K562 (cell line): ENCODE measurements at regions not wholly inside any gene's neighbourhood (a gene's known extent, or its start where the extent isn't known, plus 50 kb on each side); places are given as distances from the start of the nearest gene placed in this dataset.

ENCODE experiments used
- ATAC-seq: fragments of 200-7000 bp; cut with Tn5 transposase; 3 replicates; pipeline ENCODE4 v1.9.1; 2020; ENCODE audit warnings: moderate library complexity
- BruUV-seq: library from RNA; stranded (reverse); fragments of 400-500 nt; replicated peaks from 2 replicates; lab custom pipeline; 2021; lab: Mats Ljungman, UMichigan
- CTCF ChIA-PET: fragments of 300-600 bp; formaldehyde crosslinking; extraction: SDS; loops from one replicate; lab custom pipeline; 2021; ENCODE audit warnings: low intra/inter-chr PET ratio; lab: Yijun Ruan, JAX
- POLR2A ChIA-PET: fragments of 300-600, 350-650 bp; sonication (Branson Sonifier 250); formaldehyde crosslinking; extraction: SDS; loops from one replicate; lab custom pipeline; 2021; ENCODE audit warnings: antibody characterized with exemption, inconsistent platforms; lab: Yijun Ruan, JAX
- DNase-seq, 4 experiments: peaks; one replicate each; pipeline versions ENCODE4 v3.0.0 to v3.0.0-alpha.2; 2011 to 2018; ENCODE audit warnings: low spot score in 3 of 4, mixed read lengths in 3 of 4; ENCODE audit errors: extremely low read depth in 1 of 4
- FAIRE-seq: peaks from 2 replicates; lab custom pipeline; 2011; peaks lifted over from hg19 to GRCh38; lab: Jason Lieb, UNC
- H2AFZ ChIP-seq: 2 replicates; pipeline ENCODE4 v1.6.0; 2011; ENCODE audit warnings: low read depth, low read length, control low read depth, inconsistent platforms
- H3K27ac ChIP-seq: fragments of 200-600 bp; 3 replicates; pipeline ENCODE4 v1.8.0; 2011; ENCODE audit warnings: low read depth, mild to moderate bottlenecking, control low read depth, inconsistent platforms, low read length, moderate library complexity, mixed read lengths; ENCODE audit errors: extremely low read depth
- H3K27me3 ChIP-seq, 2 experiments: fragments of 300-600 bp in 1 of 2; 2 replicates in 1 of 2; 3 replicates in 1 of 2; pipeline versions ENCODE4 v1.6.0 to v1.8.0; 2011; ENCODE audit warnings: inconsistent platforms in 2 of 2, low read length in 2 of 2, mild to moderate bottlenecking in 1 of 2, mixed read lengths in 1 of 2, moderate library complexity in 1 of 2; ENCODE audit not compliant: control insufficient read depth in 2 of 2, insufficient read depth in 2 of 2
- H3K36me3 ChIP-seq: fragments of 300-600 bp; 3 replicates; pipeline ENCODE4 v1.8.0; 2011; ENCODE audit warnings: mild to moderate bottlenecking, low read length, inconsistent platforms; ENCODE audit not compliant: control insufficient read depth, insufficient read depth
- H3K4me1 ChIP-seq, 2 experiments: fragments of 200-600 bp in 1 of 2; replicated peaks in 1 of 2; 2 replicates in 1 of 2; 3 replicates in 1 of 2; pipeline versions ENCODE4 v1.5.1 to v1.8.0; 2011; ENCODE audit warnings: inconsistent platforms in 2 of 2, low read length in 2 of 2, mild to moderate bottlenecking in 1 of 2, mixed read lengths in 1 of 2, moderate library complexity in 1 of 2; ENCODE audit not compliant: control insufficient read depth in 2 of 2, insufficient read depth in 2 of 2
- H3K4me2 ChIP-seq: 2 replicates; pipeline ENCODE4 v1.6.1; 2011; ENCODE audit warnings: low read length, control low read depth, inconsistent platforms, mixed read lengths; ENCODE audit not compliant: insufficient read depth
- H3K4me3 ChIP-seq: fragments of 200-600 bp; sonication (generic), shearing (Covaris generic); 2 replicates; pipeline ENCODE4 v1.5.1; 2016; ENCODE audit warnings: control low read depth, inconsistent platforms
- H3K79me2 ChIP-seq: fragments of 200-600 bp; 3 replicates; pipeline ENCODE4 v1.8.0; 2011; ENCODE audit warnings: low read length, inconsistent platforms; ENCODE audit not compliant: control insufficient read depth, insufficient read depth
- H3K9ac ChIP-seq, 2 experiments: 2 replicates each; pipeline versions ENCODE4 v1.6.0 to v1.6.1; 2011; ENCODE audit warnings: low read depth in 2 of 2, low read length in 2 of 2, control low read depth in 1 of 2, inconsistent platforms in 1 of 2, mild to moderate bottlenecking in 1 of 2, mixed read lengths in 1 of 2; ENCODE audit not compliant: insufficient read depth in 1 of 2
- H3K9me1 ChIP-seq: one replicate; pipeline ENCODE4 v1.6.0; 2011; ENCODE audit warnings: inconsistent platforms, mild to moderate bottlenecking, low read length, moderate library complexity; ENCODE audit not compliant: control insufficient read depth, insufficient read depth
- H3K9me3 ChIP-seq: replicated peaks from 2 replicates; pipeline ENCODE4 v1.5.1; 2011; ENCODE audit warnings: low read depth, low read length, inconsistent platforms; ENCODE audit not compliant: control insufficient read depth, insufficient read depth
- H4K20me1 ChIP-seq: replicated peaks from 2 replicates; pipeline ENCODE4 v1.6.1; 2011; ENCODE audit warnings: low read length, inconsistent platforms, mixed read lengths; ENCODE audit not compliant: control insufficient read depth, insufficient read depth
- BDP1 ChIP-seq: IDR thresholded peaks from 3 replicates; pipeline ENCODE4 v1.6.1; 2011; ENCODE audit not compliant: insufficient read length, insufficient read depth
- CC2D1A ChIP-seq: fragments of 450-650 bp; IDR thresholded peaks from 2 replicates; pipeline ENCODE4 v1.6.1; 2017; ENCODE audit warnings: mild to moderate bottlenecking
- CTBP1 ChIP-seq: fragments of 450-650 bp; IDR thresholded peaks from 2 replicates; pipeline ENCODE4 v1.6.1; 2016; ENCODE audit warnings: borderline replicate concordance
- FOSL1 ChIP-seq: fragments of 200-800 bp; sonication (Bioruptor generic); conservative IDR thresholded peaks from 2 replicates; pipeline ENCODE4 v1.6.1; 2016; ENCODE audit warnings: missing genetic modification characterization, missing compliant biosample characterization
- GATA2 ChIP-seq: sonication (generic); formaldehyde crosslinking; IDR thresholded peaks from 2 replicates; pipeline ENCODE4 v1.4.0; 2020; ENCODE audit warnings: mild to moderate bottlenecking, missing genetic modification reagents
- JUN ChIP-seq, 2 experiments: sonication (generic) in 1 of 2; formaldehyde crosslinking in 1 of 2; IDR thresholded peaks; 2 replicates each; pipeline versions ENCODE4 v1.6.1 to v1.8.0; 2012 to 2022; ENCODE audit warnings: borderline replicate concordance in 2 of 2, mild to moderate bottlenecking in 2 of 2, improper control_type of control experiment in 1 of 2, low read depth in 1 of 2, low read length in 1 of 2, missing genetic modification reagents in 1 of 2
- MCM2 ChIP-seq: fragments of 450-650 bp; IDR thresholded peaks from 2 replicates; pipeline ENCODE4 v1.6.1; 2017; ENCODE audit warnings: low read depth, mild to moderate bottlenecking
- MED1 ChIP-seq: sonication (generic); formaldehyde crosslinking; IDR thresholded peaks from 2 replicates; pipeline ENCODE4 v1.8.1; 2023; ENCODE audit warnings: missing genetic modification reagents, borderline replicate concordance
- NFIX ChIP-seq: fragments of 250-450 bp; sonication (Bioruptor Pico); IDR thresholded peaks from 2 replicates; pipeline ENCODE4 v1.4.0; 2020; ENCODE audit warnings: low read depth, mild to moderate bottlenecking, moderate library complexity
- NRF1 ChIP-seq, 2 experiments: fragments of 450-650 bp; IDR thresholded peaks in 1 of 2; conservative IDR thresholded peaks in 1 of 2; 2 replicates each; pipeline ENCODE4 v1.6.1; 2014; ENCODE audit warnings: mild to moderate bottlenecking in 2 of 2
- POLR2A ChIP-seq: fragments of 450-650 bp; conservative IDR thresholded peaks from 2 replicates; pipeline ENCODE4 v1.6.1; 2016
- POLR2G ChIP-seq: fragments of 200-400 bp; formaldehyde crosslinking; IDR thresholded peaks from 2 replicates; pipeline ENCODE4 v1.6.1; 2017; ENCODE audit warnings: low read depth, mild to moderate bottlenecking, antibody characterized with exemption, low read length, moderate library complexity
- PRPF4 ChIP-seq: fragments of 200-400 bp; formaldehyde crosslinking; IDR thresholded peaks from one replicate; pipeline ENCODE4 v1.6.1; 2017; ENCODE audit warnings: low read length, low read depth, mild to moderate bottlenecking; ENCODE audit not compliant: insufficient read depth, poor library complexity, severe bottlenecking
- TBP ChIP-seq: optimal IDR thresholded peaks from 2 replicates; pipeline ENCODE3; 2011; ENCODE audit warnings: low read depth, low read length, improper control_type of control experiment
- TEAD1 ChIP-seq, 2 experiments: fragments of 450-650 bp in 1 of 2; sonication (generic) in 1 of 2; formaldehyde crosslinking; IDR thresholded peaks; 2 replicates each; pipeline versions ENCODE4 v1.4.0 to v1.8.0; 2020 to 2022; ENCODE audit warnings: mild to moderate bottlenecking in 2 of 2, missing genetic modification reagents in 1 of 2
- TRIM28 ChIP-seq: fragments of 450-650 bp; IDR thresholded peaks from 2 replicates; pipeline ENCODE4 v1.6.1; 2017
- YY1 ChIP-seq, 3 experiments: IDR thresholded peaks; 2 replicates each; pipeline ENCODE4 v1.6.1; 2011; ENCODE audit warnings: low read length in 2 of 3, mild to moderate bottlenecking in 2 of 3, moderate library complexity in 2 of 3, borderline replicate concordance in 1 of 3, control low read depth in 1 of 3, low read depth in 1 of 3; ENCODE audit not compliant: insufficient read depth in 3 of 3, insufficient replicate concordance in 2 of 3, control insufficient read depth in 1 of 3, insufficient read length in 1 of 3; ENCODE audit errors: extremely low read depth in 1 of 3
- ZFP1 ChIP-seq: fragments of 450-650 bp; formaldehyde crosslinking; IDR thresholded peaks from 2 replicates; pipeline ENCODE4 v1.4.0; 2020; ENCODE audit warnings: mild to moderate bottlenecking, mixed read lengths
- ZNF263 ChIP-seq: sonication (generic); formaldehyde crosslinking; IDR thresholded peaks from 2 replicates; pipeline ENCODE4 v1.8.0; 2022; ENCODE audit warnings: mild to moderate bottlenecking, missing genetic modification reagents, borderline replicate concordance
- ZNF395 ChIP-seq: fragments of 200-800 bp; sonication (Bioruptor generic); IDR thresholded peaks from 2 replicates; pipeline ENCODE4 v1.6.1; 2017; ENCODE audit warnings: missing genetic modification characterization, missing compliant biosample characterization
- ZNF695 ChIP-seq: fragments of 450-650 bp; formaldehyde crosslinking; IDR thresholded peaks from 2 replicates; pipeline ENCODE4 v1.4.0; 2020; ENCODE audit warnings: mild to moderate bottlenecking, moderate library complexity
- WGBS: fragments of 100-300 bp; shearing (Covaris generic); methylation state at CpG from one replicate; pipeline ENCODE4 v1.1.6; 2016; ENCODE audit warnings: low coverage, mixed read lengths; ENCODE audit not compliant: insufficient coverage; ENCODE audit errors: missing lambda C conversion rate; 5-methylcytosine and 5-hydroxymethylcytosine counted together
- in situ Hi-C: fragments of 300-500 bp; cut with MboI; formaldehyde crosslinking; loops from 4 replicates; pipeline ENCODE4 v1.15.0; 2018; ENCODE audit warnings: inconsistent platforms, mixed read lengths
- intact Hi-C: fragments of 100-400 bp; cut with micrococcal nuclease; formaldehyde crosslinking; loops from 2 replicates; pipeline ENCODE4 v1.14.2; 2022
- TF ChIP-seq, protein P1 (sequence below): sonication (generic); formaldehyde crosslinking; IDR thresholded peaks from 2 replicates; pipeline ENCODE4 v1.8.0; 2022; ENCODE audit warnings: mild to moderate bottlenecking, low read depth, missing genetic modification reagents

DNA sequence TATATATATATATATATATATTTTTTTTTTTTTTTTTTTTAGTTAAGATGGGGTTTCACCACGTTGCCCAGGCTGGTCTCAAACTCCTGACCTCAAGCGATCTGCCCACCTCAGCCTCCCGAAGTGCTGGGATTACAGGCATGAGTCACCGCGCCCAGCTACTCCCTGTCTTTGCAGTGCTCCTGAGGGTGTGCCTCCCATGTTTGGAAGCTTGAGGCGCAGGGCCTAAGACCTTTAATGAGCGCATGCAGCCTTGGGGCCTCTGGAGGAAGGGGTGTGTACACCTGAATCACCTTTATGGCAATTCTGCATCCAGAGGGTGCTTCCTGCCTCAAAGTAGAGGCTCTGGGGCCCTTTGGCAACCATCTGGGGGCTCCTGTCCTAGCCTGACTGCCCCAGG lies 219.4 kb upstream of the CIBAR2 start:
- H3K4me3 ChIP-seq, result no peak overlapping the region
- H3K9ac ChIP-seq, result peak overlapping the region in 1 of 2 experiments; percentile 67; a peak in 1 of 4 replicates
- H3K4me2 ChIP-seq, result no peak overlapping the region
- no peaks in the 10 kb centered on the region for H3K9me1 ChIP-seq
- H3K27me3 ChIP-seq, result no peaks in the 10 kb centered on the region
- H4K20me1 ChIP-seq, result no peaks in the 10 kb centered on the region
- in situ Hi-C loops, result no loop called here
- DNase-seq (peak in 2 of 4 experiments; percentile 47 to 62), ATAC-seq (no peak), FAIRE-seq (no peak)
- 41% methylated on average over 7 of the region's 7 CpGs for WGBS
- intact Hi-C loops, result loop anchor here (2.0 to 10.0 kb wide), 2 partner anchors 15 to 233 kb away; no protein-coding TSS in a partner anchor
- no peaks in the 10 kb centered on the region; the same call in 2 of the 3 replicates for H3K36me3 ChIP-seq
- H3K4me1 ChIP-seq, result peaks cover 65 to 87% of the 10 kb centered on the region in 2 experiments
- ChIA-PET POLR2A (interaction anchor here (0.5 kb wide), 1 partner anchor 13 kb away, joined by 3 read pairs; no protein-coding TSS in a partner anchor), CTCF (no interaction called here)
- H3K27ac ChIP-seq, result peak overlapping the region; percentile 2; the same call in 1 of the 3 replicates
- no peak overlapping the region for H2AFZ ChIP-seq
- H3K9me3 ChIP-seq, result no peaks in the 10 kb centered on the region
- H3K79me2 ChIP-seq, result peaks cover 20% of the 10 kb centered on the region
- no TSS peak for BruUV-seq
- TF ChIP-seq MCM2 (no peak), POLR2A (no peak), ZFP1 (no peak), BDP1 (no peak), JUN (IDR thresholded peaks at IDR 0.05; ENCODE audit: borderline replicate concordance, low read depth, low read length) (peak; percentile 63; the same call in 1 of the 2 replicates), JUN (CRISPR knock-in tag; IDR thresholded peaks at IDR 0.05; ENCODE audit: borderline replicate concordance) (no peak), ZNF695 (CRISPR knock-in tag) (no peak), GATA2 (CRISPR knock-in tag) (no peak), TRIM28 (no peak), TEAD1 (CRISPR knock-in tag; IDR thresholded peaks at IDR 0.05) (no peak), ZNF263 (CRISPR knock-in tag) (peak; percentile 68; the same call in 1 of the 2 replicates), NRF1 (conservative IDR thresholded peaks at IDR 0.05 in 1 of 2, IDR thresholded peaks at IDR 0.05 in 1 of 2) (peak in 1 of 2 experiments; percentile 28; a peak in 1 of 4 replicates), TBP (peak; percentile 42), NFIX (CRISPR knock-in tag) (no peak), YY1 (IDR thresholded peaks at IDR 0.05; ENCODE audit: borderline replicate concordance in 1 of 3, control insufficient read depth in 1 of 3, extremely low read depth in 1 of 3, insufficient read depth in 3 of 3, insufficient read length in 1 of 3, insufficient replicate concordance in 2 of 3, low read depth in 1 of 3, low read length in 2 of 3) (no peak), POLR2G (no peak), PRPF4 (no peak), CTBP1 (no peak), CC2D1A (no peak), MED1 (no peak), ZNF395 (no peak), FOSL1 (tag) (peak; percentile 51; the same call in 1 of the 2 replicates)
- TF ChIP-seq, protein P1, sequence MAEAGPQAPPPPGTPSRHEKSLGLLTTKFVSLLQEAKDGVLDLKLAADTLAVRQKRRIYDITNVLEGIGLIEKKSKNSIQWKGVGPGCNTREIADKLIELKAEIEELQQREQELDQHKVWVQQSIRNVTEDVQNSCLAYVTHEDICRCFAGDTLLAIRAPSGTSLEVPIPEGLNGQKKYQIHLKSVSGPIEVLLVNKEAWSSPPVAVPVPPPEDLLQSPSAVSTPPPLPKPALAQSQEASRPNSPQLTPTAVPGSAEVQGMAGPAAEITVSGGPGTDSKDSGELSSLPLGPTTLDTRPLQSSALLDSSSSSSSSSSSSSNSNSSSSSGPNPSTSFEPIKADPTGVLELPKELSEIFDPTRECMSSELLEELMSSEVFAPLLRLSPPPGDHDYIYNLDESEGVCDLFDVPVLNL (CRISPR knock-in tag), result no peak
